Karpas-422 (cell line): ENCODE measurements at regions not wholly inside any gene's neighbourhood (a gene's known extent, or its start where the extent isn't known, plus 50 kb on each side); places are given as distances from the start of the nearest gene placed in this dataset.

ENCODE experiments used
- DNase-seq: peaks from one replicate; pipeline ENCODE4 v3.0.0-alpha.2; 2015
- H2AFZ ChIP-seq: fragments of 200-600 bp; sonication (generic); 2 replicates; pipeline ENCODE4 v1.6.1; 2014; ENCODE audit warnings: antibody characterized with exemption, low read length, mixed read lengths
- H3K27ac ChIP-seq: fragments of 200-600 bp; sonication (generic); 2 replicates; pipeline ENCODE4 v1.5.1; 2014; ENCODE audit warnings: mild to moderate bottlenecking, low read length, moderate library complexity
- H3K27me3 ChIP-seq: fragments of 200-600 bp; sonication (generic); 2 replicates; pipeline ENCODE4 v1.6.1; 2014; ENCODE audit warnings: low read length, mixed read lengths
- H3K36me3 ChIP-seq: fragments of 200-600 bp; sonication (generic); 2 replicates; pipeline ENCODE4 v1.6.1; 2014; ENCODE audit warnings: low read length, mixed read lengths; ENCODE audit not compliant: insufficient read depth
- H3K4me1 ChIP-seq: fragments of 200-600 bp; sonication (generic); 2 replicates; pipeline ENCODE4 v1.6.1; 2014; ENCODE audit warnings: mild to moderate bottlenecking, low read length, mixed read lengths
- H3K4me2 ChIP-seq: fragments of 200-600 bp; sonication (generic); 2 replicates; pipeline ENCODE4 v1.6.1; 2014; ENCODE audit warnings: low read length, low read depth, mild to moderate bottlenecking; ENCODE audit not compliant: poor library complexity, severe bottlenecking
- H3K4me3 ChIP-seq: fragments of 200-600 bp; sonication (generic); 2 replicates; pipeline ENCODE4 v1.5.1; 2014; ENCODE audit warnings: mild to moderate bottlenecking, antibody characterized with exemption, low read length, mixed read lengths
- H3K79me2 ChIP-seq: fragments of 200-600 bp; sonication (generic); 2 replicates; pipeline ENCODE4 v1.6.1; 2014; ENCODE audit warnings: mild to moderate bottlenecking, low read length, mixed read lengths
- H3K9ac ChIP-seq: fragments of 200-600 bp; sonication (generic); 2 replicates; pipeline ENCODE4 v1.6.0; 2014; ENCODE audit warnings: low read length
- H3K9me2 ChIP-seq: fragments of 200-600 bp; sonication (generic), shearing (Covaris generic); replicated peaks from 2 replicates; pipeline ENCODE4 v1.6.0; 2014; ENCODE audit warnings: mild to moderate bottlenecking, low read length, moderate library complexity; ENCODE audit not compliant: insufficient read depth
- H3K9me3 ChIP-seq: fragments of 300-700, 200-600 bp; sonication (generic); 2 replicates; pipeline ENCODE4 v1.6.1; 2014; ENCODE audit warnings: low read length, mixed read lengths
- H4K20me1 ChIP-seq: fragments of 200-600 bp; sonication (generic); 2 replicates; pipeline ENCODE4 v1.6.1; 2014; ENCODE audit warnings: mild to moderate bottlenecking, antibody characterized with exemption, low read length, low read depth; ENCODE audit not compliant: insufficient read depth

- Histone ChIP-seq H3K79me2 (no peaks in the 10 kb centered on the region), H3K9ac (no peak overlapping the region), H3K27ac (no peak overlapping the region), H3K9me2 (no peaks in the 10 kb centered on the region; the same call in 1 of the 2 replicates), H4K20me1 (no peaks in the 10 kb centered on the region), H3K36me3 (no peaks in the 10 kb centered on the region), H3K4me3 (no peak overlapping the region), H3K27me3 (no peaks in the 10 kb centered on the region), H2AFZ (no peak overlapping the region), H3K9me3 (peaks cover 4% of the 10 kb centered on the region; the same call in 1 of the 2 replicates), H3K4me1 (peaks cover 16% of the 10 kb centered on the region), H3K4me2 (no peak overlapping the region)
- no peak for DNase-seq
Measured at GRCh38 chr4:163582703-163583102, 88.2 kb downstream of the TMA16 start.

DNA sequence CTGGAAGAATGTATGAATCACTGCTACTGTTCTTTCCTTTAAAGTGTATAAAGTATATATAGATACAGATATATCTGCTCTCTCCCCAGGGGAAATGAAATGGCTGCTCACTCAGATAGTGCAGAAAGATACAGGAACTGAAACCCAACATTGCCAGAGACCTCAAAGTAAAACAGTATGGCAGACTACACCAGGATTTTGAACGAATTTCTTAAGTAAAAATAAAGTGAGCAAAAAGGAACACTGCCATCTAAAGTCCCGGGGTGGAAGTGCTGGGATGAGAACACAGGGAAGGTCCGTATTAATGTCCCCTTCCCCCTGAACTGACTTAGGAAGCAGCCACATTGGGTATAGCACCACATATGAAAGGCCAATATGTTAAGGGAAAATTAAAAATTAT lies 93.4 kb downstream of the TMA16 start:
- Histone ChIP-seq H3K4me1 (peaks cover 56% of the 10 kb centered on the region), H2AFZ (no peak overlapping the region), H3K4me2 (peak overlapping the region; percentile 16), H4K20me1 (no peaks in the 10 kb centered on the region), H3K9ac (no peak overlapping the region), H3K79me2 (peaks cover 2% of the 10 kb centered on the region; the same call in 1 of the 2 replicates), H3K9me3 (peaks cover 4% of the 10 kb centered on the region; the same call in 1 of the 2 replicates), H3K27ac (peak overlapping the region; percentile 91), H3K4me3 (peak overlapping the region; percentile 17; the same call in 1 of the 2 replicates), H3K27me3 (no peaks in the 10 kb centered on the region), H3K36me3 (no peaks in the 10 kb centered on the region), H3K9me2 (no peaks in the 10 kb centered on the region)
- DNase-seq = peak; percentile 97

GRCh38 chr4:163588532-163588931 lies 94.0 kb downstream of the TMA16 start:
- no peaks in the 10 kb centered on the region for H3K36me3 ChIP-seq
- H3K79me2 ChIP-seq = peaks cover 2% of the 10 kb centered on the region; the same call in 1 of the 2 replicates
- H3K4me1 ChIP-seq = peaks cover 62% of the 10 kb centered on the region
- H3K27me3 ChIP-seq = no peaks in the 10 kb centered on the region
- peaks cover 4% of the 10 kb centered on the region; the same call in 1 of the 2 replicates for H3K9me3 ChIP-seq
- DNase-seq = no peak
- no peaks in the 10 kb centered on the region for H3K9me2 ChIP-seq
- H3K4me2 ChIP-seq = no peak overlapping the region
- H3K9ac ChIP-seq = no peak overlapping the region
- H2AFZ ChIP-seq = no peak overlapping the region
- no peaks in the 10 kb centered on the region for H4K20me1 ChIP-seq
- peak overlapping the region; percentile 91 for H3K27ac ChIP-seq
- H3K4me3 ChIP-seq = no peak overlapping the region

- Histone ChIP-seq H3K27ac (peak overlapping the region; percentile 91), H3K79me2 (peaks cover 9% of the 10 kb centered on the region; the same call in 1 of the 2 replicates)
Measured at GRCh38 chr4:163590103-163590502, 95.6 kb downstream of the TMA16 start.

GRCh38 chr4:163590619-163591264 lies 96.3 kb downstream of the TMA16 start:
- Histone ChIP-seq H3K4me2 (peak overlapping the region; percentile 68), H3K79me2 (peaks cover 15% of the 10 kb centered on the region), H3K27ac (peak overlapping the region; percentile 91), H4K20me1 (no peaks in the 10 kb centered on the region), H2AFZ (peak overlapping the region; percentile 29), H3K9ac (peak overlapping the region; percentile 27; the same call in 1 of the 2 replicates), H3K9me3 (peaks cover 4% of the 10 kb centered on the region; the same call in 1 of the 2 replicates), H3K4me3 (0 out of 2 replicates have a peak overlapping the region, but pooled peaks have one; percentile 10), H3K4me1 (peaks cover 74% of the 10 kb centered on the region), H3K36me3 (no peaks in the 10 kb centered on the region), H3K27me3 (no peaks in the 10 kb centered on the region), H3K9me2 (no peaks in the 10 kb centered on the region)
- DNase-seq = peak; percentile 42

More at GRCh38 chr4:163590103-163590502, 95.6 kb downstream of the TMA16 start:
- Histone ChIP-seq H3K9me2 (no peaks in the 10 kb centered on the region), H3K27me3 (no peaks in the 10 kb centered on the region), H3K9me3 (peaks cover 4% of the 10 kb centered on the region; the same call in 1 of the 2 replicates), H2AFZ (peak overlapping the region; percentile 29), H3K4me1 (peaks cover 74% of the 10 kb centered on the region), H3K4me3 (no peak overlapping the region), H3K36me3 (no peaks in the 10 kb centered on the region), H4K20me1 (no peaks in the 10 kb centered on the region), H3K9ac (peak overlapping the region; percentile 2; the same call in 1 of the 2 replicates), H3K4me2 (peak overlapping the region; percentile 3)
- no peak for DNase-seq

DNA sequence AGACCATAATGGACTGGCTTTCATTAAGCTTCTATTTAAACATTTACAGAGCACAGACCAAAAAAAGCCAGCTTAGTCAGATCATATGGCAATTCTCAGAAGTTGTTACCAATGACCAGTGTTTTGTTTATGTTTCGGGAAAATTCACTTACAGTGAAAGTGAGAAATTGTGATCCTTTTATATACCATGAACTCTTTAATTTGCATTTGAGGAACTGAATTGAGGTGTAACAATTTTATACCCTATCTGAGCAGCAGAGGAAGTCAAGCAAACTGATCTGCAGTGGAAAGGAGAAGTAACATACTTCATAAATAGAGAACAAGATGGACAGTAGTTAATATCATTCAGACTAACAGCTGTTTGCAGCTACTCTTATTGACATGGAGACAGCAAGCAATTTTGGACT lies 97.1 kb downstream of the TMA16 start:
- Histone ChIP-seq H4K20me1 (no peaks in the 10 kb centered on the region), H3K9me2 (no peaks in the 10 kb centered on the region), H3K4me3 (peak overlapping the region; percentile 23), H3K4me1 (peaks cover 74% of the 10 kb centered on the region), H3K27me3 (no peaks in the 10 kb centered on the region), H3K36me3 (no peaks in the 10 kb centered on the region), H2AFZ (no peak overlapping the region), H3K4me2 (peak overlapping the region; percentile 68), H3K27ac (peak overlapping the region; percentile 91), H3K79me2 (peaks cover 15% of the 10 kb centered on the region), H3K9me3 (peaks cover 4% of the 10 kb centered on the region; the same call in 1 of the 2 replicates), H3K9ac (peak overlapping the region; percentile 29)
- DNase-seq = peak; percentile 94

GRCh38 chr4:163592212-163592611 lies 97.7 kb downstream of the TMA16 start:
- no peaks in the 10 kb centered on the region for H3K27me3 ChIP-seq
- H2AFZ ChIP-seq = peak overlapping the region; percentile 25
- peaks cover 3% of the 10 kb centered on the region; the same call in 1 of the 2 replicates for H3K9me3 ChIP-seq
- H3K4me3 ChIP-seq = peak overlapping the region; percentile 23
- H3K9ac ChIP-seq = peak overlapping the region; percentile 29
- peak overlapping the region; percentile 68 for H3K4me2 ChIP-seq
- H3K9me2 ChIP-seq = no peaks in the 10 kb centered on the region
- H3K27ac ChIP-seq = peak overlapping the region; percentile 91
- H3K79me2 ChIP-seq = peaks cover 15% of the 10 kb centered on the region
- DNase-seq = peak; percentile 50
- no peaks in the 10 kb centered on the region for H4K20me1 ChIP-seq
- peaks cover 75% of the 10 kb centered on the region for H3K4me1 ChIP-seq
- no peaks in the 10 kb centered on the region for H3K36me3 ChIP-seq

DNA sequence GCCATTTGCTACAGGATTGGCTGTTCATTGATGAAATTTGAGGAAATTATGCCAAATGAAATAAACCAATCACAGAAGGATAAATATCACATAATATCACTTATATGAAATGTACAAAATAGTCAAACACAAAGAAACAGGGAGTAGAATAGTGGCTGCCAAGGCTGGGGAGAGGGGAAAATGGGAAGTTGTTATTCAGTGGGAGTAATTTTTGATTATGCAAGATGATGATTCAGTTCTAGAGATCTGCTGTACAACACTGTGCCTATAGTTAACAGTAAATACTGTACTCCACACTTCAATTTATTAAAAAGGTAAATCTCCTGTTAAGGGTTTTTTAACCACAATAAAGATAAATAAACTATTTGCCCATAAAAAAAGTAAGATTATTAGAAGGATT lies 101.1 kb downstream of the TMA16 start:
- H3K4me1 ChIP-seq = peaks cover 75% of the 10 kb centered on the region
- no peak overlapping the region for H3K4me2 ChIP-seq
- no peaks in the 10 kb centered on the region for H3K27me3 ChIP-seq
- H4K20me1 ChIP-seq = no peaks in the 10 kb centered on the region
- no peak for DNase-seq
- H3K9ac ChIP-seq = no peak overlapping the region
- no peak overlapping the region for H3K27ac ChIP-seq
- H3K36me3 ChIP-seq = no peaks in the 10 kb centered on the region
- H3K79me2 ChIP-seq = peaks cover 17% of the 10 kb centered on the region
- H3K9me3 ChIP-seq = no peaks in the 10 kb centered on the region
- no peak overlapping the region for H2AFZ ChIP-seq
- no peaks in the 10 kb centered on the region for H3K9me2 ChIP-seq
- H3K4me3 ChIP-seq = no peak overlapping the region
